Right atrium auricular region (tissue), 2 donors: ENCODE measurements at regions not wholly inside any gene's neighbourhood (a gene's known extent, or its start where the extent isn't known, plus 50 kb on each side); places are given as distances from the start of the nearest gene placed in this dataset.
A peak's percentile ranks its signal among the peaks of the same experiment; 100 is the strongest.

Source experiments
- DNase-seq: peaks from one replicate; pipeline ENCODE4 v3.0.0-alpha.2; 2019; ENCODE audit warnings: low spot score
- H3K27ac ChIP-seq, 2 donors: fragments of 200-600 bp; sonication (generic); 1 replicate in 1 of 2; 2 replicates in 1 of 2; pipeline ENCODE4 v1.5.1; 2016 to 2019
- H3K27me3 ChIP-seq, 2 donors: fragments of 200-600 bp; sonication (generic); one replicate each; pipeline versions ENCODE4 v1.5.1 to v1.6.0; 2017 to 2019
- H3K36me3 ChIP-seq: fragments of 200-600 bp; sonication (generic); one replicate; pipeline ENCODE4 v1.5.1; 2016
- H3K4me1 ChIP-seq, 2 donors: fragments of 200-600 bp; sonication (generic); one replicate each; pipeline versions ENCODE4 v1.5.1 to v1.6.0; 2017 to 2019
- H3K4me3 ChIP-seq, 2 donors: fragments of 200-600 bp; sonication (generic); 1 replicate in 1 of 2; 2 replicates in 1 of 2; pipeline ENCODE4 v1.5.1; 2017 to 2019; ENCODE audit warnings: mild to moderate bottlenecking in 1 of 2, moderate library complexity in 1 of 2
- H3K9me3 ChIP-seq, 2 donors: fragments of 200-600 bp; sonication (generic); one replicate each; pipeline ENCODE4 v1.5.1; 2019
- CTCF ChIP-seq, 2 donors: fragments of 200-600 bp; sonication (generic); IDR thresholded peaks; one replicate each; pipeline ENCODE4 v1.5.1; 2019; ENCODE audit warnings: antibody characterized with exemption in 2 of 2

DNA sequence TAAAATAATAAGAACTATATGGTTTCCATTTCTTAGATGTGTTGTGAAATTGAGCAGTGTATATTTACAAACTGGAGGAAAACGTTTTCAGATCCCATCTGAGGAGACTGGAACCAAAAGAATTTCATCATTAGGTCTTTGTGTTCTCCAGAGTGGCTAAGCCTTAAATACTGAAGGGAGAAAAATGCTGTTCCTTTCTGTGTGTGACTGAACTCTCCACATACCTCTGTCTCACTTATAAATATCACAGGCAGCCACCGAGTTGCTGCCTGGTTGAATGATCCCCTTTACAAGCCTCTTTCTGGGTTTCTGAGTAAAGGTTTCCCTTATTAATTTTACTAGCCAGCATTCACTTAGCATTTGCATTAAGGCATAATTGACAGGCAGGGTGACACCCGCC is 913.9 kb upstream of the NR2F2 start:
- H3K36me3 ChIP-seq = no peaks in the 10 kb centered on the region
- no peaks in the 10 kb centered on the region for H3K27me3 ChIP-seq
- no peak overlapping the region for H3K4me3 ChIP-seq
- TF ChIP-seq CTCF (IDR thresholded peaks at IDR 0.05) = no peak
- no peaks in the 10 kb centered on the region for H3K4me1 ChIP-seq
- no peaks in the 10 kb centered on the region for H3K9me3 ChIP-seq
- H3K27ac ChIP-seq = peak overlapping the region in 1 of 2 donors; percentile 52
- DNase-seq = no peak

GRCh38 chr15:95417761-95418160 is 912.7 kb upstream of the NR2F2 start:
- no peaks in the 10 kb centered on the region for H3K9me3 ChIP-seq
- H3K36me3 ChIP-seq = no peaks in the 10 kb centered on the region
- DNase-seq = no peak
- H3K4me1 ChIP-seq = no peaks in the 10 kb centered on the region
- no peak for TF ChIP-seq CTCF (IDR thresholded peaks at IDR 0.05)
- no peak overlapping the region for H3K4me3 ChIP-seq
- H3K27me3 ChIP-seq = no peaks in the 10 kb centered on the region
- peak overlapping the region in 1 of 2 donors; percentile 52 for H3K27ac ChIP-seq

GRCh38 chr15:95422255-95422654 is 908.2 kb upstream of the NR2F2 start:
- DNase-seq = no peak
- H3K9me3 ChIP-seq = peaks cover 0 to 11% of the 10 kb centered on the region in 2 donors
- H3K27me3 ChIP-seq = no peaks in the 10 kb centered on the region
- TF ChIP-seq CTCF (IDR thresholded peaks at IDR 0.05) = no peak
- H3K27ac ChIP-seq = no peak overlapping the region
- no peak overlapping the region for H3K4me3 ChIP-seq
- H3K36me3 ChIP-seq = no peaks in the 10 kb centered on the region
- no peaks in the 10 kb centered on the region for H3K4me1 ChIP-seq

GRCh38 chr15:95425859-95426258 is 904.6 kb upstream of the NR2F2 start:
- H3K27me3 ChIP-seq = no peaks in the 10 kb centered on the region
- no peaks in the 10 kb centered on the region for H3K36me3 ChIP-seq
- H3K4me1 ChIP-seq = no peaks in the 10 kb centered on the region
- no peak overlapping the region for H3K27ac ChIP-seq
- no peak overlapping the region for H3K4me3 ChIP-seq
- no peak for TF ChIP-seq CTCF (IDR thresholded peaks at IDR 0.05)
- DNase-seq = no peak
- peaks cover 0 to 11% of the 10 kb centered on the region in 2 donors for H3K9me3 ChIP-seq

GRCh38 chr15:95429345-95429744 is 901.2 kb upstream of the NR2F2 start:
- Histone ChIP-seq H3K9me3 (peaks cover 0 to 11% of the 10 kb centered on the region in 2 donors), H3K27me3 (no peaks in the 10 kb centered on the region), H3K36me3 (no peaks in the 10 kb centered on the region), H3K4me3 (no peak overlapping the region), H3K4me1 (peaks cover 0 to 5% of the 10 kb centered on the region in 2 donors), H3K27ac (peak overlapping the region in 1 of 2 donors; percentile 53)
- no peak for DNase-seq
- TF ChIP-seq CTCF (IDR thresholded peaks at IDR 0.05) = no peak

DNA sequence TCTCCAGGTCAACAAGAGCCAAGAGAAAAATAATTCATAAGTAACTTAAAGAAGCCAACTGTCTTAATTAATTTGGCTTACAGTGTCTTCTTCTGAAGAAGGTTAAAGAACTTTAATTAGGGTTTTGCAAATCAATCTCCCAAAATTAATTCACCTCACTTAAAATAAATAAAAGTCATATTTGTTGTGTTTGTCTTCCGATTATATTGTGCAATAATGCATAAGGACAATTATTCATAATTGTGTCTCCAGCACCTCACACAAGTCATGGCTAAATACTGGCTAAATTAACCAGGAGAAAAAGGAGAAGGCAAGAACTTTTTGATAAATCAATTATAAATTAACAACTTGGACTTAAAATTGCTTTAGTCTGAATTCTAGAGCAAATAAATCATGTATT is 899.0 kb upstream of the NR2F2 start:
- TF ChIP-seq CTCF (IDR thresholded peaks at IDR 0.05) = no peak
- no peak for DNase-seq
- Histone ChIP-seq H3K27me3 (no peaks in the 10 kb centered on the region), H3K4me1 (peaks cover 0 to 5% of the 10 kb centered on the region in 2 donors), H3K4me3 (no peak overlapping the region), H3K9me3 (peaks cover 0 to 2% of the 10 kb centered on the region in 2 donors), H3K36me3 (no peaks in the 10 kb centered on the region), H3K27ac (peak overlapping the region in 1 of 2 donors; percentile 41)
